ENCODE measurements at regions not wholly inside any gene's neighbourhood (a gene's known extent, or its start where the extent isn't known, plus 50 kb on each side); places are given as distances from the start of the nearest gene placed in this dataset.

- Histone ChIP-seq H3K9me3 (ENCODE audit: low read length) (no peaks in the 10 kb centered on the region), H3K4me2 (ENCODE audit: low read length) (no peak overlapping the region), H3K9me2 (ENCODE audit: low read depth, low read length) (no peaks in the 10 kb centered on the region), H3K27ac (ENCODE audit: low read depth, low read length, poor library complexity, severe bottlenecking) (no peak overlapping the region), H3K27me3 (ENCODE audit: insufficient read depth, low read length) (no peaks in the 10 kb centered on the region), H4K20me1 (ENCODE audit: insufficient read depth, low read length) (no peaks in the 10 kb centered on the region), H3K4me1 (ENCODE audit: insufficient read depth, low read length, severe bottlenecking) (no peaks in the 10 kb centered on the region), H3K4me3 (ENCODE audit: low read depth, low read length, poor library complexity, severe bottlenecking) (no peak overlapping the region), H3K79me2 (ENCODE audit: insufficient read depth, low read length) (no peaks in the 10 kb centered on the region), H2AFZ (ENCODE audit: low read length) (no peak overlapping the region), H3K36me3 (ENCODE audit: insufficient read depth, low read length) (no peaks in the 10 kb centered on the region), H3F3A (ENCODE audit: insufficient read depth, low read length) (no peaks in the 10 kb centered on the region), H3K9ac (ENCODE audit: low read length) (no peak overlapping the region)
- no peak for TF ChIP-seq CTCF (IDR thresholded peaks at IDR 0.05; ENCODE audit: low read length)
- TF ChIP-seq EZH2 (IDR thresholded peaks at IDR 0.05; ENCODE audit: borderline replicate concordance, low read length) = no peak
Observed at GRCh38 chr13:23069566-23069965, 111.2 kb upstream of the SGCG start.

- Histone ChIP-seq H3K4me3 (ENCODE audit: low read depth, low read length, poor library complexity, severe bottlenecking) (no peak overlapping the region), H3K36me3 (ENCODE audit: insufficient read depth, low read length) (no peaks in the 10 kb centered on the region), H3K9me3 (ENCODE audit: low read length) (no peaks in the 10 kb centered on the region), H2AFZ (ENCODE audit: low read length) (no peak overlapping the region), H3K9ac (ENCODE audit: low read length) (no peak overlapping the region), H3K9me2 (ENCODE audit: low read depth, low read length) (no peaks in the 10 kb centered on the region), H3K4me1 (ENCODE audit: insufficient read depth, low read length, severe bottlenecking) (no peaks in the 10 kb centered on the region), H3K79me2 (ENCODE audit: insufficient read depth, low read length) (no peaks in the 10 kb centered on the region), H3F3A (ENCODE audit: insufficient read depth, low read length) (no peaks in the 10 kb centered on the region), H4K20me1 (ENCODE audit: insufficient read depth, low read length) (no peaks in the 10 kb centered on the region), H3K27me3 (ENCODE audit: insufficient read depth, low read length) (no peaks in the 10 kb centered on the region), H3K4me2 (ENCODE audit: low read length) (no peak overlapping the region), H3K27ac (ENCODE audit: low read depth, low read length, poor library complexity, severe bottlenecking) (no peak overlapping the region)
- TF ChIP-seq EZH2 (IDR thresholded peaks at IDR 0.05; ENCODE audit: borderline replicate concordance, low read length) (no peak), CTCF (IDR thresholded peaks at IDR 0.05; ENCODE audit: low read length) (no peak)
Observed at GRCh38 chr13:23074075-23074828, 106.5 kb upstream of the SGCG start.

- H3K36me3 ChIP-seq (ENCODE audit: insufficient read depth, low read length) = no peaks in the 10 kb centered on the region
- no peak overlapping the region for H3K4me2 ChIP-seq (ENCODE audit: low read length)
- H3F3A ChIP-seq (ENCODE audit: insufficient read depth, low read length) = no peaks in the 10 kb centered on the region
- H3K27me3 ChIP-seq (ENCODE audit: insufficient read depth, low read length) = no peaks in the 10 kb centered on the region
- no peak overlapping the region for H3K4me3 ChIP-seq (ENCODE audit: low read depth, low read length, poor library complexity, severe bottlenecking)
- no peak overlapping the region for H3K9ac ChIP-seq (ENCODE audit: low read length)
- no peaks in the 10 kb centered on the region for H4K20me1 ChIP-seq (ENCODE audit: insufficient read depth, low read length)
- TF ChIP-seq EZH2 (IDR thresholded peaks at IDR 0.05; ENCODE audit: borderline replicate concordance, low read length) (no peak), CTCF (IDR thresholded peaks at IDR 0.05; ENCODE audit: low read length) (no peak)
- H3K27ac ChIP-seq (ENCODE audit: low read depth, low read length, poor library complexity, severe bottlenecking) = no peak overlapping the region
- no peaks in the 10 kb centered on the region for H3K79me2 ChIP-seq (ENCODE audit: insufficient read depth, low read length)
- no peaks in the 10 kb centered on the region for H3K4me1 ChIP-seq (ENCODE audit: insufficient read depth, low read length, severe bottlenecking)
- H3K9me3 ChIP-seq (ENCODE audit: low read length) = no peaks in the 10 kb centered on the region
- H3K9me2 ChIP-seq (ENCODE audit: low read depth, low read length) = no peaks in the 10 kb centered on the region
- H2AFZ ChIP-seq (ENCODE audit: low read length) = no peak overlapping the region
Observed at GRCh38 chr13:23081220-23081619, 99.6 kb upstream of the SGCG start.
